ENCODE measurements at regions not wholly inside any gene's neighbourhood (a gene's known extent, or its start where the extent isn't known, plus 50 kb on each side); places are given as distances from the start of the nearest gene placed in this dataset.

GRCh38 chr13:109976206-109976997 lies 190.0 kb upstream of the IRS2 start:
- DNase-seq = no peak

DNA sequence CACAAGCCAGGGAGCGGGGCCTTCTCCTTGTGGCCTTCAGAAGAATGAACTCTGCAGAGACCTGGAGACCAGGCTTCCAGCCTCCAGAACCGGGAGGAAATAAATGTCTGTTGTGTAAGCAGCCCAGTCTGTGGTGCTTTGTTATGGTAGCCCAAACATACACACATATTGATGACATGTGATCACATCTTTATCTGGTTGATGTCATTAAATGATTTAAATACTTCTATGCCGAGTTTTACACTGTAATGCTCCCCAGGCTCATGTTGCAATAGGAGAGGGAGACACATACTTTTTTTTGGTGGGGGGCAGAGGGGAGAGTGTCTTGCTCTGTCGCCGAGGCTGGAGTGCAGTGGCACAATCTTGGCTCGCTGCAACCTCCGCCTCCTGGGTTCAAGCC lies 188.0 kb upstream of the IRS2 start:
- DNase-seq = no peak

DNA sequence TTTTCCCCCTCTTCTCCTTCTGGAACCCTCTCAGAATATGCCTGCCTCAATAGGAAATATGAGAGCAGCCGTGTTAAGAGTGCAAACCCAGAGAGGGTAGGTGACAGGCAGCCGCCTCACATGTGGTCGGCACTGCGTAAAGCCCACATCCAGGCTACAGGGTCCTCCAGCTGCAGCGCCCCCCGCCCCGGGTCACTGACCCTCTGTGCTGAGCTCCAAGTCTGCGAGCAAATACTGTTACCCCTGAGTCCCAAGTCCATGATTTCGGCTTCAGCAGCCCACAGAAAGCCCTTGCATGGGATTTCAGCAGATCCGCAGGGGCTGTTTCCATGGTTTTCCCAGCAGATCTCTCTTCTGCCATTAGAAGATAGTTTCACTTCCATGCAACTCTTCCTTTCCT lies 186.9 kb upstream of the IRS2 start:
- DNase-seq = no peak

GRCh38 chr13:109971456-109972090 lies 185.2 kb upstream of the IRS2 start:
- DNase-seq = no peak

GRCh38 chr13:109971006-109971405 lies 184.6 kb upstream of the IRS2 start:
- DNase-seq = no peak

GRCh38 chr13:109968876-109969577 lies 182.6 kb upstream of the IRS2 start:
- DNase-seq = no peak

DNA sequence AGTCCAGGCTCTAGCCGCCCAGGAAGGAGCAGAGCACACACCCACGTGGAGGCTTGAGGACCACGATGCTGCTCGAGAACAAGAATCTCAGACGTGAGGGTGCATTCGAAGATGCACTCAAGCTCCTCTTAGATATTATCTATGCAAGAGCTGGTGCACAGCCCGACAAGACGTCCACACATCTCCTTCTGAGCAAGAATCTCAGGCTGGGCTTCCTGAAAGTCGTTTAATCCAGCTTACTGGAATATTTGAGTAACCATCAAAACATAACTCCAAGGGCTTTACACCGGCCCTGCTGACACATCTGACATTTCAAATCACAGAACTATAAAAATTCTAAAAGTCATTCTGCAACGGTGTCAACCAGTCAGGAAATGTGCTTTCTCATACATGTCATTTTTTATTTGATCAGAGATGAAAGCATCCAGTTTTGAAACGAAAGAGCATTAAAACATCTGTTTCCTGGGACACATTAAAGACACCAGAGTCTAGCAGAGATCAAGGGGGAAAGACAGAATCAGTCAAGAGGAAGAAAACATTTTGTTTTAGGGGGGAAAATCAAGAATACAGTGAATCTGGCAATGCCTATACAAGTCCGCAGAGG lies 177.7 kb upstream of the IRS2 start:
- no peak for DNase-seq

- DNase-seq = no peak
Measured at GRCh38 chr13:109963384-109963783, 177.0 kb upstream of the IRS2 start.

- no peak for DNase-seq
Measured at GRCh38 chr13:109959903-109960302, 173.5 kb upstream of the IRS2 start.

DNA sequence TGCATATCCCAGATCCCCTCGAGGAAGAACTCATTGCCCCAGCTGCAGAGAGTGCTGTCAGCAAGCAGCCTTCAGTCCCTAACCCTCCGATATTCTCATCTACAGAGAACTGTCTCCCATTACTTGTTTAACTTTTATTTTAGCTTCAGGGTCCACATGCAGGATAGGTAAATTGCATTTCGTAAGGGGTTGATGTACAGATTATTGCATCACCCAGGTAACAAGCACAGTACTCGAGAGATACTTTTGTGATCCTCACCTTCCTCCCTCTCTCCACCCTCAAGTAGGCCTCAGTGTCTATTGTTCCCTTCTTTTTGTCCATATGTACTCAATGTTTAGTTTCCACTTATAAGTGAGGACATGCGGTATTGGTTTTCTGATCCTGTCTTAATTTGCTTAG lies 171.5 kb upstream of the IRS2 start:
- DNase-seq = no peak

- no peak for DNase-seq
Measured at GRCh38 chr13:109955598-109955997, 169.2 kb upstream of the IRS2 start.

DNA sequence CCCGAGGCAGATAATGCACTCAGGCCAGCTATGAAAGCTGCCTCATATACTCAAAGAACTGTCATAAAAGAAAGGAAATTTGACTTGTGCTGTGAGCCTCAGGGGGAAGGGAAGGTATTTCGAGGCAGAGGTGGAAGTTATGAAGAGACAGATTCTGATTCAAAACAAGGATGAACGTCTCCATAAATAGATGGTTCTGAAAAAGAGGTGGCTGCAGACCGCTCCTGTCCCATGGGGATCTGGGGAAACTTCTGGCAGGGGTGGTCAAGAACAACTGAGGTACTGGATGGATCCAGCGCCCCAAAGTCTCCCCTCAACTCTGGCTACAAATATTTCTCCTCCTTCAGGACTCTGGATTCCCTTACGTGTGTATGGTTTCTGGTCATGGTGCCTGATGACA lies 168.1 kb upstream of the IRS2 start:
- DNase-seq = no peak

- no peak for DNase-seq
Measured at GRCh38 chr13:109951491-109951890, 165.1 kb upstream of the IRS2 start.

GRCh38 chr13:109949397-109949796 lies 163.0 kb upstream of the IRS2 start:
- no peak for DNase-seq

DNA sequence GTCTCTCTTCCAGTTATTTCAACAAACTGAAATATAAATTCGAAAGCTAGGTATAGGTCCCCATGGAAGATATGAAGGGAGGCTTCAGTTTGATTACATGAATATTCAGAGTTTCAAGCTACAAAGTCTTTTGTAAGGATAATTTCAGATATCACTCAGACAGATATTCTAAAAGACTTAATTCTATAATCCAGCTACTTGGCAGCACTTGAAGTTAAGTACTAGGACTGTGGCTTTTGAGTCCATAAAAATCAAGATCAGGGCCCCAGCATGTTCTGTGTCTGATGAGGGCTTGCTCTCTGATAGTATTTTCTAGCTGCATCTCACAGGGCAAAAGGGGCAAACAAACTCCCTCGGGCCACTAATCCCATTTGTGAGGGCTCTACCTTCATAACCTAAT lies 160.6 kb upstream of the IRS2 start:
- DNase-seq = no peak

- no peak for DNase-seq
Measured at GRCh38 chr13:109945206-109945960, 159.0 kb upstream of the IRS2 start.

DNA sequence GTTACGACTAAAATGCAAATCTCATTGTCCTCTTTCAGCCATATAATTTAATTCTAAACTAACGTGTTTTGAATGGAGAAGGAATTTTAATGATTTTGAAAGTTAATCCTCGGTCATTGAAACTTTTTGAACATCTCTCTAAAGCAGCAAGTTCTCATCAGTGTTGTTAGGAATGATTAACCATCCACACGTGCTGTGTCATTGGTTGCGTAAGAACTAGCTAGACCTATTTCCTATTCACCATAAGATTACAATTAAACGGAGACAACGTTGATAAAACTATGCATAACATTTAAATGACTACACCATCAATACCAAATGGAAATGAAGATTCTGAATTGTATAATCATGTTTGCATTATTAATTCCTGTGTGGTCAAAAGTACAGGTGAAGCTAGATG lies 155.6 kb upstream of the IRS2 start:
- no peak for DNase-seq

DNA sequence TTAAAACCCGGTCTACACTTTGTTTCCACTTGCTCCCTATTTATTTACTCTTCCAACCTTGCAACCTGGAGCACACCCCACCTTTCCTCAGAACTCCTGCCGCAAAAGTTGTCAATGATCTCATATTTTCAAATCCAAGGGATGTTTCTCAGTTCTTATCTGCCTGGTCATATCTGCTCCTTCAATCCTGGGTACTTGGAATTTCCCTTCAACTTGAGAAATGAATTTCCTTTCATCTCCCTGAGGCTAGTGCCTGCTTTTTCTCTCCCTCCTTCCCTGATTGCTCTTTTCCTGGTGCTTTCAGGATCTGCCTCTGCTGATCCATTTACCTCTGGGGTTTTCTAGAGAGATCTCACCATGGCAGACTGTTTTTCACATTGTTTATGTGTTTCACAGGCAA lies 154.8 kb upstream of the IRS2 start:
- no peak for DNase-seq

- no peak for DNase-seq
Measured at GRCh38 chr13:109940637-109941036, 154.3 kb upstream of the IRS2 start.

GRCh38 chr13:109939838-109940237 lies 153.5 kb upstream of the IRS2 start:
- DNase-seq = no peak

DNA sequence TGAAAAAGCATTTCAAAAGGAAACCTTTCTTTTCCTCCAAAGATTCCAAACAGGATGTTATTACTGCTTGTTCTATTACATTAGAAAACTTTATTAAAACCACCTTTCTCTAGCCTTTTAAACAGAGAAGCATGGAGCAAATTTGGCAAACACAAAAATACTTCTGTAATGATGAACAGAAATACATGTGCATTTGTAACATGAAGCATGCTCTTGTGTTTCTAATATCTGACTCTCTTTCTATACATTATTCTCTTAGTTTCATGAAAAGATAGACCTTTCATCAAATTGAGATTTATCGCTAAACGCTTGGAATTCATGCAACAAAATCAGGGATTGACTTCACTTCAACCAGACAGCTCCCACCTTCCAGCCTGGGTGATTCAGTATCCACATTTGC lies 152.8 kb upstream of the IRS2 start:
- DNase-seq = no peak

DNA sequence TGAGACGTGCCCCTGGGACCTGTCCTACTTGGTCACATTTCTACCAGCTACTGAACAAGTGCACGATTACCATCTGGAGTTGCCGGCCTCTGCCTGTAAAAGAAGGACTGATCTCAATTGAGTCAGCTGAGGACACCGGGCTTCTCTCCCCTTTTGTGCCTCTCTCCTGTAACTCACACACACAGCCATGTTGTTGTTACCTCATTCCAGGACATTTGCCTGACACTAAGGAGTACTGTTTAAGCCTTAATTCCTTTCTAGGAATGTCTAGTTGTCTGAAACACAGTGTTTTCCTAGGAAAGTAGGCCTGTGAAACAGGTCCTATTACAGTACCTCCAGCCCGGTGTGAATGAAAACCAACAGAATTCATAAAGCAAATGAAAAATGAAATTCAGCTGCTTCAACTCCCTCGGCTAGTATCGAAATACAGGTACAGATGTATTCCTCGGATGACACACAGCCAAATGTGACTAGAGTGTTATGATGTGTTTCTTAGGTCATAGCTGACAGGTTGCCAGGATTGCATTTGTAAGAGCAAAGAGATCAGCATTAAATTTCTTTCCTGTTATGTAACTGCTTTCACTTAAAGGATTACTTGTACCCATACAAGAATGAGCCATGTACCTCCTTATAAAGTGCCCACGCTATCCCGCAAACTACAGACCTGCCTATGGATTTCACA lies 152.0 kb upstream of the IRS2 start:
- DNase-seq = peak; percentile 88
